Natural killer cell (primary cell): ENCODE measurements at regions not wholly inside any gene's neighbourhood (a gene's known extent, or its start where the extent isn't known, plus 50 kb on each side); places are given as distances from the start of the nearest gene placed in this dataset.

Source experiments
- ATAC-seq, 3 donors: fragments of 150-1000 bp in 2 of 3; fragments of 200-7000 bp in 1 of 3; cut with Tn5 transposase; 1 replicate in 1 of 3; 2 replicates in 2 of 3; pipeline ENCODE4 v1.10.0; 2021; ENCODE audit warnings: mild to moderate bottlenecking in 2 of 3, moderate library complexity in 2 of 3
- DNase-seq, 2 donors: peaks; one replicate each; pipeline versions ENCODE4 v3.0.0 to v3.0.0-alpha.2; 2013 to 2021; ENCODE audit warnings: mixed read lengths in 1 of 2
- H3K27ac ChIP-seq: one replicate; pipeline ENCODE4 v1.5.1; 2013; ENCODE audit warnings: mild to moderate bottlenecking, low read length
- H3K27me3 ChIP-seq: one replicate; pipeline ENCODE4 v1.6.1; 2013; ENCODE audit warnings: low read length; ENCODE audit not compliant: control insufficient read depth, insufficient read depth
- H3K36me3 ChIP-seq: one replicate; pipeline ENCODE4 v1.6.1; 2013; ENCODE audit warnings: low read length; ENCODE audit not compliant: control insufficient read depth, insufficient read depth
- H3K4me1 ChIP-seq: one replicate; pipeline ENCODE4 v1.6.1; 2013; ENCODE audit warnings: low read length; ENCODE audit not compliant: control insufficient read depth, insufficient read depth
- H3K4me3 ChIP-seq: one replicate; pipeline ENCODE4 v1.5.1; 2013; ENCODE audit warnings: low read length
- H3K9me3 ChIP-seq: one replicate; pipeline ENCODE4 v1.6.1; 2013; ENCODE audit warnings: low read length; ENCODE audit not compliant: control insufficient read depth, insufficient read depth
- H3K27ac Mint-ChIP-seq, 2 donors: one replicate each; pipeline ENCODE4 v1.8.0; 2022; ENCODE audit warnings: mild to moderate bottlenecking in 2 of 2, mixed read lengths in 2 of 2, moderate library complexity in 1 of 2
- H3K27me3 Mint-ChIP-seq, 2 donors: one replicate each; pipeline ENCODE4 v1.8.0; 2022; ENCODE audit warnings: low read depth in 2 of 2, mixed read lengths in 2 of 2
- H3K36me3 Mint-ChIP-seq: one replicate; pipeline ENCODE4 v1.8.0; 2022; ENCODE audit warnings: mixed read lengths
- H3K4me1 Mint-ChIP-seq, 2 donors: one replicate each; pipeline ENCODE4 v1.8.0; 2022; ENCODE audit warnings: mixed read lengths in 2 of 2
- H3K4me3 Mint-ChIP-seq: one replicate; pipeline ENCODE4 v1.8.0; 2022; ENCODE audit warnings: mild to moderate bottlenecking, moderate library complexity, mixed read lengths
- H3K9me3 Mint-ChIP-seq, 2 donors: one replicate each; pipeline ENCODE4 v1.8.0; 2022; ENCODE audit warnings: mixed read lengths in 2 of 2
- CTCF ChIP-seq: fragments of 200-600 bp; IDR thresholded peaks from one replicate; pipeline ENCODE4 v1.8.0; 2022; ENCODE audit warnings: antibody characterized with exemption
- whole genome bisulfite sequencing: methylation state at CpG from one replicate; pipeline ENCODE4 v1.1.7; 2013; ENCODE audit warnings: missing lambda C conversion rate; ENCODE audit not compliant: insufficient coverage; 5-methylcytosine and 5-hydroxymethylcytosine counted together
- intact Hi-C: fragments of 100-400 bp; cut with micrococcal nuclease; formaldehyde crosslinking; loops from one replicate; pipeline ENCODE4 v1.14.2; 2022

- no peak overlapping the region for H3K27ac ChIP-seq
- Mint-ChIP-seq H3K27me3 (peaks cover 29 to 68% of the 10 kb centered on the region in 2 donors), H3K4me1 (no peaks in the 10 kb centered on the region), H3K36me3 (no peaks in the 10 kb centered on the region), H3K9me3 (no peaks in the 10 kb centered on the region), H3K4me3 (no peak overlapping the region), H3K27ac (no peak overlapping the region)
- TF ChIP-seq CTCF: no peak
- DNase-seq (no peak), ATAC-seq (no peak)
- 61% methylated on average over 4 of the region's 5 CpGs for WGBS
- H3K4me1 ChIP-seq: no peaks in the 10 kb centered on the region
- no peak overlapping the region for H3K4me3 ChIP-seq
- intact Hi-C loops: no loop called here
- H3K27me3 ChIP-seq: no peaks in the 10 kb centered on the region
- H3K36me3 ChIP-seq: no peaks in the 10 kb centered on the region
- no peaks in the 10 kb centered on the region for H3K9me3 ChIP-seq
Observed at GRCh38 chr5:74285675-74286280, 354.8 kb downstream of the ENC1 start.

GRCh38 chr5:74282490-74282889, 358.0 kb downstream of the ENC1 start:
- H3K4me1 ChIP-seq: no peaks in the 10 kb centered on the region
- no peaks in the 10 kb centered on the region for H3K9me3 ChIP-seq
- intact Hi-C loops: no loop called here
- WGBS: 35% methylated on average over 4 of the region's 5 CpGs
- Mint-ChIP-seq H3K27ac (no peak overlapping the region), H3K4me1 (no peaks in the 10 kb centered on the region), H3K36me3 (no peaks in the 10 kb centered on the region), H3K9me3 (no peaks in the 10 kb centered on the region), H3K27me3 (peaks cover 20 to 55% of the 10 kb centered on the region in 2 donors), H3K4me3 (no peak overlapping the region)
- ATAC-seq (no peak), DNase-seq (no peak)
- no peak overlapping the region for H3K27ac ChIP-seq
- H3K36me3 ChIP-seq: no peaks in the 10 kb centered on the region
- peaks cover 3% of the 10 kb centered on the region for H3K27me3 ChIP-seq
- no peak overlapping the region for H3K4me3 ChIP-seq
- TF ChIP-seq CTCF: no peak

GRCh38 chr5:74281166-74281565, 359.4 kb downstream of the ENC1 start:
- intact Hi-C loops: no loop called here
- Histone ChIP-seq H3K27ac (no peak overlapping the region), H3K27me3 (peaks cover 3% of the 10 kb centered on the region), H3K4me3 (no peak overlapping the region), H3K9me3 (no peaks in the 10 kb centered on the region), H3K4me1 (no peaks in the 10 kb centered on the region), H3K36me3 (no peaks in the 10 kb centered on the region)
- DNase-seq: no peak
- no peak overlapping the region for H3K4me3 Mint-ChIP-seq
- TF ChIP-seq CTCF: no peak
- no peaks in the 10 kb centered on the region for H3K36me3 Mint-ChIP-seq
- WGBS: 89% methylated on average over 6 of the region's 6 CpGs
- no peaks in the 10 kb centered on the region for H3K4me1 Mint-ChIP-seq
- H3K9me3 Mint-ChIP-seq: no peaks in the 10 kb centered on the region
- no peak overlapping the region for H3K27ac Mint-ChIP-seq
- ATAC-seq: no peak
- peaks cover 27 to 46% of the 10 kb centered on the region in 2 donors for H3K27me3 Mint-ChIP-seq

GRCh38 chr5:74280306-74280705, 360.2 kb downstream of the ENC1 start:
- H3K36me3 ChIP-seq: no peaks in the 10 kb centered on the region
- ATAC-seq (no peak), DNase-seq (no peak)
- intact Hi-C loops: no loop called here
- H3K27me3 ChIP-seq: peaks cover 3% of the 10 kb centered on the region
- H3K4me1 Mint-ChIP-seq: no peaks in the 10 kb centered on the region
- no peak overlapping the region for H3K27ac Mint-ChIP-seq
- 94% methylated on average over 1 of the region's 1 CpG for WGBS
- no peaks in the 10 kb centered on the region for H3K36me3 Mint-ChIP-seq
- H3K27me3 Mint-ChIP-seq: peaks cover 24 to 46% of the 10 kb centered on the region in 2 donors
- H3K9me3 Mint-ChIP-seq: no peaks in the 10 kb centered on the region
- TF ChIP-seq CTCF: no peak
- H3K27ac ChIP-seq: no peak overlapping the region
- no peaks in the 10 kb centered on the region for H3K4me1 ChIP-seq
- H3K4me3 ChIP-seq: no peak overlapping the region
- no peaks in the 10 kb centered on the region for H3K9me3 ChIP-seq
- no peak overlapping the region for H3K4me3 Mint-ChIP-seq
